ENCODE measurements at regions not wholly inside any gene's neighbourhood (a gene's known extent, or its start where the extent isn't known, plus 50 kb on each side); places are given as distances from the start of the nearest gene placed in this dataset.

DNA sequence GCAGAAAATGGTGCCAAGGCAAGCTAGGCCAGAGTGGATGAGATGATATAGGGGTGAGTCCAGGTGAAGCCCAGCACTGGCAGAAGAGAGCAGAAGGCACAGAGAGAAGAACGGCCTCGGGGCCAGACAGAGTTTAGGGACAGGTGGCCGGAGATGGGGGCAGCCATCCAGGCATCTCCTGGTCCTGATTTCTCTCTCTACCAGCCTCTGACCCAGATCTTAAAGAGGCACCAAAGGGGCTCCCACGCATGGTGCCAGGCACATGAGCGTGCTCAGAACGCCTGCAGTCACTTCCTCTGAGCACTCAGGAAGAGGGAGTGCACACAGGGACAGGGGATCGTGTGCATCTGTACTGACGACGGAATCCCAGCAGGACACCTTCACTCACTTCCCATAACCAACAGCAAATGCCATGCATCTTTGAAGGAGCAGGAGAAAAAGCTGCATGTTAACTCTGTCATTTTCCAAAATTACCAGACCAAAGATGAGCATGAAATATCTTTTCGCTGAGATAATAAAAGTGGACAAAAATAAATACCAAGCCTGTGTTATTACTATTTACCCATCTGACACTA is 427.8 kb upstream of the MYT1L start:
- TF ChIP-seq POLR2A (IDR thresholded peaks at IDR 0.05; ENCODE audit: low read depth, low read length) (no peak), EGR1 (IDR thresholded peaks at IDR 0.05; ENCODE audit: borderline replicate concordance in 1 of 2, low read depth in 2 of 2, low read length in 2 of 2) (no peak), SIN3A (IDR thresholded peaks at IDR 0.05; ENCODE audit: low read depth, low read length) (no peak), CTCF (IDR thresholded peaks at IDR 0.05 in 2 of 3, conservative IDR thresholded peaks at IDR 0.05 in 1 of 3; ENCODE audit: control insufficient read depth in 2 of 3, extremely low read depth in 1 of 3, insufficient read depth in 1 of 3, low read depth in 3 of 3, low read length in 3 of 3) (no peak), BACH1 (IDR thresholded peaks at IDR 0.05; ENCODE audit: borderline replicate concordance) (no peak)

All from GM12878 (cell line).